ENCODE measurements at regions not wholly inside any gene's neighbourhood (a gene's known extent, or its start where the extent isn't known, plus 50 kb on each side); places are given as distances from the start of the nearest gene placed in this dataset.
"Not testable (repeated sequence)": the region's sequence is repeated elsewhere in the genome, so short reads cannot be mapped to it uniquely, and the experiment has no call there.

DNA sequence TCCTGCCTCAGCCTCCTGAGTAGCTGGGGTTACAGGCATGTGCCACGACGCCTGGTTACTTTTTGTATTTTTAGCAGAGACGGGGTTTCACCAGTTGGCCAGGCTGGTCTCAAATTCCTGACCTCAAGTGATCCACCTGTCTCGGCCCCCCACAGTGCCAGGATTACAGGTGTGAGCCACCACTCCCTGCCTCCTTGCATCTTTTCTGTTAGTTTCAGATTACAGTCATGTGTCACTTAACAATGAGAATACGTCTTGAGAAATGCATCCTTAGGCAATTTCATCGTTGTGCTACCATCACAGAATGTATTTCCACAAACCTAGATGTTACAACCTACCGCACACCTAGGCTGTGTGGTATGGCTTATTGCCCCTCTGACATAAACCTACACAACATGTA lies 180.4 kb downstream of the TM9SF2 start:
- H3K36me3 Mint-ChIP-seq: no peaks in the 10 kb centered on the region
- H3K27me3 Mint-ChIP-seq: no peaks in the 10 kb centered on the region
- no peak for DNase-seq
- H3K9me3 Mint-ChIP-seq: no peaks in the 10 kb centered on the region
- H3K4me1 Mint-ChIP-seq: no peaks in the 10 kb centered on the region
- H3K4me3 Mint-ChIP-seq: no peak overlapping the region
- CTCF ChIA-PET: no interaction called here
- no peak overlapping the region for H3K27ac Mint-ChIP-seq

DNA sequence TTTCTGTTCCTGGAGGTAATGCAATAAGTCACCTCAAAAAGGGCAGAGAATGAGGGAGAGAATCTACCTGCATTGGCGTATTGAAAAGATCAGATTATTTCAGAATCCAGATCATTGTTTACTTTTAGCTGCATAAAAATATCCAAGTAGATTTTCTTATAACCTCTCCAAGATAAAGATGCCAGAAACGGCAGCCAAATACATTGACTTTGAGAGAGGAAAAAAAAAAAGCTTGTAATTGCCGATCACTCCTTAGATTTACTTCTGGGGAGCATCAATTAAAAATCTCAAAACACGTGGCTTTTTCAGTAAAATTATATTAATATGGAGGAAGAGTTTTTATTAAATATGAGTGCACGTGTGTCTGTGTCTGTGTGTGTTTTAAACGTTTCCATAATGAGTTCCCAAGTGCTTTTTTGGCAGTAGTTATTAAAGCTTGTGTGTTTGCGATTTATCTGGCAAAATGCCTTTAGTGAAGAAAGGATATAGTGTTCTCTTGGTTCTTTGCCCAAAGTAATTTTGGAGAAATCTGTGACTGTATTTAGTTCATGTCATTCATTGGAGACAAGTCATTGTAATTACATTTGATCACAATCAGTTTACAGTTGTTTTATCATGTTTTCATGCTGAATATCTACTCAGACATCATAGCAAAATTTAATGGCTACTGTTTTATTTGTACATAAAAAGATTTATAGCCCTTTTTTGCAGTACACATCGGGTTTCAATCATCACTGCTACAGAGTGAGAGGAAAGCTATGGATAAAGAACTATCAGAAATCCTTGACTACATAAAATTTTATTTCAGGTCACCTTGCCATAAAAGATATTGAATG lies 176.1 kb downstream of the TM9SF2 start:
- Mint-ChIP-seq H3K4me1 (no peaks in the 10 kb centered on the region), H3K36me3 (no peaks in the 10 kb centered on the region), H3K9me3 (no peaks in the 10 kb centered on the region), H3K4me3 (no peak overlapping the region), H3K27ac (no peak overlapping the region), H3K27me3 (peaks cover 5% of the 10 kb centered on the region)
- no peak for DNase-seq
- CTCF ChIA-PET: no interaction called here

DNA sequence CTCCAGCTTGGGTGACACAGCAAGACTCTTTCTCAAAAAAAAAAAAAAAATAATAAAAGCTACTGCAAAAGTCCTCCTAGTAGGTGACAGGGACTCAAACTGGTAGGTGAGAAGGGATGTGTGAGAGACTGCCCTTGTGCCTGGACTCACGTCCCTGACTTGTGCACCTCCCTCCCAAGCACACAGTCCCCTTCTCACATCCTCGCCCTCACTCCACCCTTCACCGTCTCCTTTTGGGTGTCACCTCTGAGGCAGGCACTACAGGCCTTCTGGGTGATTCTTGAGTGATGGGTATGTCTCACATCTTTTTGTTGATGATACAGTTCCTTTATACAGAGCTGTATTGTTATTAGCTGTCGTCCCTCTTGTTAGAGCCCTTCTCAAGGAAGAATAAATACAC lies 170.5 kb downstream of the TM9SF2 start:
- CTCF ChIA-PET: interaction anchor here (0.6 to 3.5 kb wide), 3 partner anchors 16 to 838 kb away, joined by 3 to 14 read pairs (median 3); no protein-coding TSS in a partner anchor
- no peaks in the 10 kb centered on the region for H3K4me1 Mint-ChIP-seq
- H3K9me3 Mint-ChIP-seq: no peaks in the 10 kb centered on the region
- DNase-seq: no peak
- H3K27me3 Mint-ChIP-seq: peaks cover 12% of the 10 kb centered on the region
- H3K27ac Mint-ChIP-seq: no peak overlapping the region
- no peak overlapping the region for H3K4me3 Mint-ChIP-seq
- no peaks in the 10 kb centered on the region for H3K36me3 Mint-ChIP-seq

DNA sequence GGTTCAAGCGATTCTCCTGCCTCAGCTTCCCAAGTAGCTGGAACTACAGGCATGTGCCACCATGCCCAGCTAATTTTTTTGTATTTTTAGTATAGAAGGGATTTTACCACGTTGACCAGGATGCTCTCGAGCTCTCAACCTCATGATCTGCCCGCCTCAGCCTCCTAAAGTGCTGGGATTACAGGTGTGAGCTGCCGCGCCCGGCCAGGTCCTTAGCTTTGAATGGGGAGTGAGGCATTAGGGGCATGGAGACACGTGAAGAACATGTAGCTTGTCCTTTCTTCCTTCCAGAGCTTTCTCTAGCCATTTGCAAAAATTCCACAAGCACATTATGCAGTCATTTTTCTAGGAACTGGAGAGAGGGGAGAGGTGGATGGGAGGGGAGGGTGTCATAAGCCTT lies 167.8 kb downstream of the TM9SF2 start:
- not testable (repeated sequence) for H3K4me1 Mint-ChIP-seq, H3K27ac Mint-ChIP-seq, H3K9me3 Mint-ChIP-seq, H3K4me3 Mint-ChIP-seq, H3K36me3 Mint-ChIP-seq, DNase-seq
- CTCF ChIA-PET: interaction anchor here (3.5 kb wide), 1 partner anchor 13 kb away, joined by 14 read pairs; no protein-coding TSS in a partner anchor
- peaks cover 18% of the 10 kb centered on the region for H3K27me3 Mint-ChIP-seq

DNA sequence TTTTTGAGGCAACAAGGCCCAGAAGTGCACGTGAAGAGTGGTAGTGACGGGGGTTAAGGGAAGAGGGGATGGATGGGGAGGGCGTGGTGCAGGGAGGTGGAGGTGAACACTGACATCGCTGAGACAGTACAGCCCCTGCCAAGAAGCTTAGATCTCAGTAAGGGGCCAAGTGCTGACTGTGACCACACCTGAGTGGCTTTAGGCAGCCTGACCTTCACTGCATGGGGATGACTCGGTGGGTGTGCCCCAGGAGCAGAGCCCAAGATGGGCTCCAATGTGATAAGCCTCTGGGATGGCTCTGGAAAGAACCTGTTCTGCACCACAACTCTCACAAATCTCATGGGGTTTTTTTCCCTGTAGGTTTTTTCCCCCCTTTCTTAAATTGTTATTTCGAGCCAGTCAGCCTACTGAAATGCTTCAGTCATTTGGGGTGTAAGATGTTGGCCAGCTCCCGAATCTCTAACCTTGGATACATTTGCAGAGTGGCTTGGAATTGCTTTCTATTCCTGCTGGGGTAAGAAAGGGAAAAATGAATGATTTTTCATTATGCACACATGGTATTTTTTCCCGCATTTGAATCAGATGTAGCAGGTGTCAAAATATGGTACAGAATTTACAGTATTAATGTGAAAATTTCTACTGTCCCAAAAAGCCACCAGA lies 165.0 kb downstream of the TM9SF2 start:
- H3K4me1 Mint-ChIP-seq: no peaks in the 10 kb centered on the region
- H3K27me3 Mint-ChIP-seq: peaks cover 24% of the 10 kb centered on the region
- H3K27ac Mint-ChIP-seq: no peak overlapping the region
- no peak overlapping the region for H3K4me3 Mint-ChIP-seq
- H3K9me3 Mint-ChIP-seq: no peaks in the 10 kb centered on the region
- no peak for DNase-seq
- no peaks in the 10 kb centered on the region for H3K36me3 Mint-ChIP-seq
- CTCF ChIA-PET: interaction anchor here (1.5 kb wide), 1 partner anchor 10 kb away, joined by 4 read pairs; no protein-coding TSS in a partner anchor

DNA sequence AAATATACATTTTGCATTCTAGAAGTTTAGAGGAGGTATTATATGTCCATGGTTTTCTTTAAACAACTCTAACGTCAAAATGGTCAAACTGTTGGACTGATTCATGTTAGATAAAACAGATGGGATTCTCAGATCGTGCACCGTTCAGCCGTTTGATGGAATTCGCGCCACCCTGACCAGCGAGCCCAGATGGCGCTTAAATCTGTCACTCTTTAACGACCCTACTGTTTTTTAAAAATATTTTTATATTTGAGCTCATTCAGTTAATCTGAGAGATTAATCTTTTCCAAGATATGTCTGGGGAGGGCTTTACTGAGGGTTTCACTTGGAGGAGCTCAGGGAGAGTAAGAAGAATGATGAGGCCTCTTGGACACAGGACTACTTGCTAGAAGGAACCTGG lies 164.4 kb downstream of the TM9SF2 start:
- Mint-ChIP-seq H3K4me1 (no peaks in the 10 kb centered on the region), H3K27me3 (peaks cover 24% of the 10 kb centered on the region), H3K36me3 (no peaks in the 10 kb centered on the region), H3K4me3 (no peak overlapping the region), H3K9me3 (no peaks in the 10 kb centered on the region), H3K27ac (no peak overlapping the region)
- no peak for DNase-seq
- CTCF ChIA-PET: interaction anchor here (1.5 kb wide), 1 partner anchor 10 kb away, joined by 4 read pairs; no protein-coding TSS in a partner anchor

DNA sequence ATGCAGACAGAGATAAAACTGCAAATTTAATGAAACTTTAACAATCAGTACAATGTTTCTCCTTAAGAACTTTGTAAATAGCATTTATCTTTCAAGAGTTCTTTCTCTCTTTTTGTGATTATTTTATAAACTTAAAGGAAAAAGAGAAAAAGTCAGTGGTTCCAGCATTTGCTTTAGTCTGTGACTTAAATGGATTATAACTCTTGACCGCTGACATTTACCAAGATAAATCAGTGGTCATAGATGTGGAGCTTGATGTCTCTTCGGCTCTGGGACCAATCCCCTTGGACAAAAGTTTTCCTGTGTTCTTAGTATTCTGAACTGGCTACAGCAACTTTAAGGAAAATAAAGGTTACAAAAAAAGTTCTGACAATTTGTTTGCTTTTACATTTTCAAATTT lies 162.6 kb downstream of the TM9SF2 start:
- Mint-ChIP-seq H3K4me1 (peaks cover 17% of the 10 kb centered on the region), H3K27ac (no peak overlapping the region), H3K9me3 (no peaks in the 10 kb centered on the region), H3K27me3 (peaks cover 24% of the 10 kb centered on the region), H3K4me3 (no peak overlapping the region), H3K36me3 (no peaks in the 10 kb centered on the region)
- no peak for DNase-seq
- CTCF ChIA-PET: no interaction called here

DNA sequence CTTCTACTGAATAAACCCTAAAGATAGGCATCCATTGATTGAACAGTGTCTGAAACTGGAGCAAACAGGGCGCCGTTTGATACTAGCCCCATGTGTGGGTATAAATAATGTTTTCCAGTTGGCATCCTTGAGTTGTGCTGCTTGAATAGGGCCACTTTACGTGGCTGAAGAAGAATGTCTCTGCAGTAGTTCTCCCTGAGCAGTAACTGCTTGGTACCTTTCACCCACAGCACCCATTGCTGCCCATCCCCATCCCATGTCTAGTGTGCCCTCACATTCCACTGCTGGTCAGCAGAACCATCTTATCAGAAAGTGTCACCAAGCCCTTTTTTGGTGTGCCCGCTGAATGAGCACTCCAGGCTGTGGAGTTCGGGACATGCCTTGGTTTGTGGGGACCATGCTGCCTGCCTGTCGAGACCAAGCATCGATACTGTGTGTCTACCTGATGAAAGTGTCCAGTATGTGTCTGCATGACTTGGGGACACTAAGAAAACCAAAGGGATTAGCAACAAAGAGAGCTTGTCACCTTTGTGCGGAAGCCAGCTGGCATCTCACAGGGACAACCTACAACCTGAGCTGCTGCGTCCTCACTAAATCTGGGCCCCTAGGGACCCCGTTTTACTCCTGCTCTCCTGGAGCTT lies 162.0 kb downstream of the TM9SF2 start:
- no peak overlapping the region for H3K27ac Mint-ChIP-seq
- no peak for DNase-seq
- no peak overlapping the region for H3K4me3 Mint-ChIP-seq
- H3K4me1 Mint-ChIP-seq: peaks cover 22% of the 10 kb centered on the region
- CTCF ChIA-PET: no interaction called here
- no peaks in the 10 kb centered on the region for H3K9me3 Mint-ChIP-seq
- H3K27me3 Mint-ChIP-seq: peaks cover 20% of the 10 kb centered on the region
- no peaks in the 10 kb centered on the region for H3K36me3 Mint-ChIP-seq

DNA sequence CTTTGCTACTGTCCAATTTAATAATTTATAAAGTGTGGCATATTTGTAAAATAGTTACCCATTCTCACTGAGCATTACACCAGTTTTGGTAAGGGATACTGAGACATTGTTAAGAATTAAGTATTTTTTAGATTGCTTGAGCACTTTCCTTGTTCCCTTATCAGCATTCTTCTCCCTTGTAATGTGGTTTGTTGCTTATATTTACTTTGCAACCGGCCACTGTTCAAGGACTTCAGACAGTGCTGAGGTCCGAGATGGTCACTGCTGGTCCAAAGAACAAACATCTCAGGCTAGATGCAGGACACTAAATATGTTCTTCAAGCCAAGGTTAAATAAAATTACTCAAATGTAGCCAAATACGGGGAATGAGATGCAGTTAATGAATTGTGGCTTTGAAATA lies 161.4 kb downstream of the TM9SF2 start:
- Mint-ChIP-seq H3K9me3 (no peaks in the 10 kb centered on the region), H3K27me3 (peaks cover 20% of the 10 kb centered on the region), H3K36me3 (no peaks in the 10 kb centered on the region), H3K4me3 (no peak overlapping the region), H3K4me1 (peaks cover 29% of the 10 kb centered on the region), H3K27ac (no peak overlapping the region)
- DNase-seq: no peak
- CTCF ChIA-PET: no interaction called here

DNA sequence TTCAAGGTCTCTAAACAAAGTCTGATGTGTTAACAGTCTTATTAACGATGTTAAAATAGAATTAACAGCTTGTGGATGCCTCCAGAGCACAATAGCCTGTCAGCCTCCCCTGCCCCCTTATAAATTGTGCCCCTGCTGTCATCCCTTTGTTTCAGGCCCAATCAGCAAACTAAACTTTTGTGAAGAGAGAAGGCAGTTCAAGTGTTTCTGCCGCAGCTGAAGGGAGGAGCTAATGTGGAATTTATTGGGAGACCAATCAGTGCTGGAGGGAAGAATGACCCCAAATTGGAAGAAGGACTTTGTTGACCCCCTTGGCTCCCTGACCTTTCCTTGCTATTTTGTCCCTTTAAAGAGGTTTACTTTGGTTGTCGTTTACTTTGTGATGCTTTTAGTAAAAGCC lies 160.5 kb downstream of the TM9SF2 start:
- H3K4me1 Mint-ChIP-seq: peaks cover 38% of the 10 kb centered on the region
- H3K27me3 Mint-ChIP-seq: peaks cover 17% of the 10 kb centered on the region
- no peak overlapping the region for H3K4me3 Mint-ChIP-seq
- CTCF ChIA-PET: interaction anchor here (0.6 kb wide), 1 partner anchor 253 kb away, joined by 6 read pairs; no protein-coding TSS in a partner anchor
- no peak overlapping the region for H3K27ac Mint-ChIP-seq
- H3K9me3 Mint-ChIP-seq: no peaks in the 10 kb centered on the region
- H3K36me3 Mint-ChIP-seq: no peaks in the 10 kb centered on the region
- DNase-seq: no peak

DNA sequence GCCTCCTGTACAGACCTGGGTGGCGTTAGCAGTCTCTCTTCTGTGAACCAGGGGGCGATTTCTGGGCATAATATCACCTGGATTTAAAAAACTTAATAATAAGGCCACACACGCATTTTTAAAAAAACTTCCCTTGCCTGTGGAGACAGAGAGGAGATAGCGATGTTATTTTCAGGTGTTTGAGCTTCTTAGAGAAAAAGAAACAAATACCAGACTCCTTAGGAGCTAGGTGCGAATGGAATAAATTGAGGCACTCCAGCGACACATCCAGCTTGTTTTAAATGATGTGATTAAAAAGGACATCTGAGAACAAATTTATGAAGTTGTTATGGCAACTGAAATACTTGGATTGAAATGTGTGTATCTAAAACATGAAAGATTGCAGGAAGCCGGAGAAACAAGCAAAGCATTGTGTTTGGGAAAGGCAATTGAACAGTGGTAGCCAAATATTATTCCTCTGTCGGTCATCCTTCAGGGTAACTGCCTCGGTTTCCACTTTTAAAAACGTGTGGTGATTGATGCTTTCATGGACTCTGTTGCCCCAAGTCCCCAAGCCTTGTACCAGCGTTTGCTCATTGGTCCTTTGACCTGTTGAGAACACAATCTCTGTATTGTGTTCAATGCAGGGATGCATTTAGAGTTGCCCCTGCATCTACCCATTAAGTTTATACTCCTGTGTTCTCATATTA lies 158.7 kb downstream of the TM9SF2 start:
- peaks cover 11% of the 10 kb centered on the region for H3K27me3 Mint-ChIP-seq

DNA sequence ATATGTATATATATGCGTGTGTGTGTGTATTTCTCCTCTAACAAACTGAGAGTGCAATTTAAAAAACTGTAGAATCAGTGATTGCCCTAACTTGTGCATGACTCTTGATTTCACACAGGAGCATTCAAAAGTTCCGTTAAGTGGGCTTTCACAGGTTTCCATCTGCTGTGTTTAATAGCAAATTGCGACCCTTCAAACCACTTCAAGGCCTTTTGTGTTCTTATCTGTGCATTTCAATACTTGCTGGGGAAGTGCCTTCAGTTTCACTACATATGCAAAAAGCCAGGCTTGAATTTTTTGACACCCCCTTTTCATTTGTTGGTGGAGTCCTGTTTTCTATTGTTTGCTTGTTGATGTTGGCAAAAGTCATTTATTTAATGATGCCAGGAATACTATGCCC lies 158.0 kb downstream of the TM9SF2 start:
- H3K27me3 Mint-ChIP-seq: peaks cover 11% of the 10 kb centered on the region
- H3K27ac Mint-ChIP-seq: peak overlapping the region; percentile 99
- H3K4me3 Mint-ChIP-seq: peak overlapping the region; percentile 55
- H3K9me3 Mint-ChIP-seq: no peaks in the 10 kb centered on the region
- CTCF ChIA-PET: interaction anchor here (1.3 to 4.0 kb wide), 3 partner anchors 240 to 856 kb away, joined by 3 to 25 read pairs (median 7); no protein-coding TSS in a partner anchor
- no peaks in the 10 kb centered on the region for H3K36me3 Mint-ChIP-seq
- H3K4me1 Mint-ChIP-seq: peaks cover 55% of the 10 kb centered on the region
- DNase-seq: no peak

More for the DNA sequence above, 158.7 kb downstream of the TM9SF2 start:
- Mint-ChIP-seq H3K27ac (peak overlapping the region; percentile 99), H3K4me3 (no peak overlapping the region), H3K4me1 (peaks cover 55% of the 10 kb centered on the region), H3K36me3 (no peaks in the 10 kb centered on the region), H3K9me3 (no peaks in the 10 kb centered on the region)
- no peak for DNase-seq
- CTCF ChIA-PET: interaction anchor here (0.7 to 2.5 kb wide), 2 partner anchors 256 to 855 kb away, joined by 3 to 7 read pairs; no protein-coding TSS in a partner anchor

DNA sequence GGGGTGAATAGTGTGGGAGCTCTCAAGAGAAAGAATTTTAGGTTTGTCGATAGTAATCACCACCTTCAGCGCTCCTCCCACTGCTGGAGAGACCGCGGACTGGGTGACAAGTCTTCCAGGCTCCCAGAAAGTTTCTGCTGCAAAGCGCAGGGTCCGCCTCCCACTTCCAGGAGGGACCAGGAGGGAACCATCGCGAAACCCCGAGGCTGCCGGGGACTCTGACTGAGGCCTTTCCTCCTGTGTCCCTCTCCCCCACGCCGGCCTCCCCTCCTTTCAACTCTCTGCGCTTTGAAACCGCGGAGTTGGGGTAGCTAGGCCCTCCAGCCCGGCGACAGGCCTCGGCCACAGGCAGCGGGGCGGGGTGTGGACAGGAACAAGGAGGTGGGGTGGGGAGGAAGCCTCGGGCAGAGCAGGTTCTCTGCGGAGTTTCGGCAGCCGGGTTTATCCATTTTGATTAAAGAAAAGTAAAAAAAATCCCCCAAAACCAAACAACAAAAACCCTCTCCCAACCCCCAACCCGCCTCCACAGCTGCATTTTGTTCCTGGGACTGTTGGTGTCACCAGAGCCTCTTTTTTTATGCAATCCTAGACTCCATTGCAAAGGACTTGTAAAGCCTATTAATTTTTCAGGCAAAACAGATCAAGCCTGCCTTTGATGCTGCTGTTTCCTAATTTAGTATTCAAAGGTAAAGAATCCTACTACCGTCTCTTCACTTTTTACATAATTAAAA lies 157.2 kb downstream of the TM9SF2 start:
- DNase-seq: peak; percentile 79
- Mint-ChIP-seq H3K27me3 (peaks cover 8% of the 10 kb centered on the region), H3K4me3 (peak overlapping the region; percentile 55), H3K36me3 (no peaks in the 10 kb centered on the region), H3K4me1 (peaks cover 55% of the 10 kb centered on the region), H3K9me3 (no peaks in the 10 kb centered on the region), H3K27ac (peak overlapping the region; percentile 99)
- CTCF ChIA-PET: interaction anchor here (0.6 to 4.0 kb wide), 9 partner anchors 130 to 856 kb away, joined by 3 to 25 read pairs (median 7); no protein-coding TSS in a partner anchor
